GM19043 (cell line): ENCODE measurements at regions not wholly inside any gene's neighbourhood (a gene's known extent, or its start where the extent isn't known, plus 50 kb on each side); places are given as distances from the start of the nearest gene placed in this dataset.

Experiments used
- ATAC-seq: cut with Tn5 transposase; IDR thresholded peaks from one replicate; pipeline ENCODE4 v1.9.1; 2021; ENCODE audit warnings: low read depth; ENCODE audit not compliant: unreplicated experiment

DNA sequence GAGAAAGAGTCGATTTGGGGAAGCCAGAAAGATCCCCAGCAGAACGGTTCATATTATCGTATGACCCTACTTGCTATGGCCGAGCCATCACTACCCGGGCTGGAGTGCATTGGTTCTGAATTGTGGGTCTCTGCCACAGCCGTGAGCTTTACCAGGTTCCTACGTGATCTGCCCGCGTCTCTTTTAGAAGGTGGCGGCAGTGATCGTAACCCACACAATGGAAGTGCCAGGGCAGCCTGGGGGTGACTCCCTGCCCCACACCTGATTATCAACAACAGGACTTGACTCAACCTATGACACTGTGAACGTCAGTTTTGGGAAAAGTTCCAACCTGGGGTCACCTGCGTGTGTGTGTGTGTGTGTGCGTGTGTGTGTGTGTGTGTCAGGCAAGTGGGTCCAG lies 90.8 kb downstream of the SHOX start:
- ATAC-seq, result no peak

- ATAC-seq, result no peak
These were observed 90.2 kb downstream of the SHOX start for GRCh38 chrX:720825-721224.

DNA sequence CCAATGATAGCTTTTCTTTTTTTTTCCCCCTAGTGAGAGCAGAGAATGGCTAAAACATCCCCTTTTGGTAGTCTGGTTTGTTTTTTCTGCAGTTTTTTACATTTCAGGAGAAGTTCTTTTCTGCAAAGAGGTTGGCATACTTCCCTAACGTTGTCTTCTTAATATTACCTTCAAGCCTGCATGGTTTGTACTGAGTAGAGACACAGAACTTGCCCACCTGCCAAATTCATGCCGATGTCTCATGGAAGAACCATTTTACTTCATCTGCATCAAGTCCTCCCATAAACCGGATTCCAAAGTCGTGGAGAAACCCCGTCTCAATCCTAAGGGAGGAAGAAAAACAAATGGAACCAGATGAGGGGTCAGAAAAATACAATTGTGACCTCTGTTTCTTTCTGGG lies 89.7 kb downstream of the SHOX start:
- ATAC-seq, result no peak

- ATAC-seq, result no peak
These were observed 85.5 kb downstream of the SHOX start for GRCh38 chrX:716136-716535.

GRCh38 chrX:714131-714530 lies 83.5 kb downstream of the SHOX start:
- no peak for ATAC-seq
